AG08395 (cell line): ENCODE measurements at regions not wholly inside any gene's neighbourhood (a gene's known extent, or its start where the extent isn't known, plus 50 kb on each side); places are given as distances from the start of the nearest gene placed in this dataset.

Experiments used
- DNase-seq: peaks from one replicate; pipeline ENCODE4 v3.0.0; 2012; ENCODE audit warnings: mixed read lengths, low spot score

- peak; percentile 2 for DNase-seq
Measured at GRCh38 chr3:104750581-104750980, 616.1 kb upstream of the ALCAM start.

GRCh38 chr3:104755791-104756190, 610.9 kb upstream of the ALCAM start:
- no peak for DNase-seq

- DNase-seq: peak; percentile 2
Measured at GRCh38 chr3:104763007-104763406, 603.7 kb upstream of the ALCAM start.

- DNase-seq: no peak
Measured at GRCh38 chr3:104764496-104764895, 602.2 kb upstream of the ALCAM start.

GRCh38 chr3:104768886-104769285, 597.8 kb upstream of the ALCAM start:
- no peak for DNase-seq

- DNase-seq: no peak
Measured at GRCh38 chr3:104779324-104779723, 587.4 kb upstream of the ALCAM start.

- DNase-seq: no peak
Measured at GRCh38 chr3:104781112-104781511, 585.6 kb upstream of the ALCAM start.

- DNase-seq: no peak
Measured at GRCh38 chr3:104785947-104786346, 580.8 kb upstream of the ALCAM start.

- no peak for DNase-seq
Measured at GRCh38 chr3:104787306-104787705, 579.4 kb upstream of the ALCAM start.

- no peak for DNase-seq
Measured at GRCh38 chr3:104788807-104789206, 577.9 kb upstream of the ALCAM start.

GRCh38 chr3:104791331-104791730, 575.4 kb upstream of the ALCAM start:
- no peak for DNase-seq

- no peak for DNase-seq
Measured at GRCh38 chr3:104796556-104796955, 570.2 kb upstream of the ALCAM start.

- no peak for DNase-seq
Measured at GRCh38 chr3:104805042-104805441, 561.7 kb upstream of the ALCAM start.

- DNase-seq: no peak
Measured at GRCh38 chr3:104805508-104805907, 561.2 kb upstream of the ALCAM start.

- no peak for DNase-seq
Measured at GRCh38 chr3:104810896-104811295, 555.8 kb upstream of the ALCAM start.

- no peak for DNase-seq
Measured at GRCh38 chr3:104816008-104816407, 550.7 kb upstream of the ALCAM start.

- DNase-seq: no peak
Measured at GRCh38 chr3:104816716-104817115, 550.0 kb upstream of the ALCAM start.

GRCh38 chr3:104819333-104819732, 547.4 kb upstream of the ALCAM start:
- DNase-seq: no peak

- no peak for DNase-seq
Measured at GRCh38 chr3:104820959-104821358, 545.8 kb upstream of the ALCAM start.

- DNase-seq: no peak
Measured at GRCh38 chr3:104825116-104825515, 541.6 kb upstream of the ALCAM start.

GRCh38 chr3:104831071-104831470, 535.6 kb upstream of the ALCAM start:
- DNase-seq: no peak

GRCh38 chr3:104832530-104832929, 534.2 kb upstream of the ALCAM start:
- no peak for DNase-seq

GRCh38 chr3:104835376-104835775, 531.3 kb upstream of the ALCAM start:
- no peak for DNase-seq

GRCh38 chr3:104846270-104846669, 520.4 kb upstream of the ALCAM start:
- no peak for DNase-seq

GRCh38 chr3:104849070-104849469, 517.6 kb upstream of the ALCAM start:
- no peak for DNase-seq
